Upper lobe of right lung (tissue), 1 donor: ENCODE measurements at regions not wholly inside any gene's neighbourhood (a gene's known extent, or its start where the extent isn't known, plus 50 kb on each side); places are given as distances from the start of the nearest gene placed in this dataset.

Source experiments
- ATAC-seq: fragments of 200-7000 bp; cut with Tn5 transposase; one replicate; pipeline ENCODE4 v1.9.1; 2020; ENCODE audit warnings: mild to moderate bottlenecking, moderate library complexity
- DNase-seq: peaks from one replicate; pipeline ENCODE4 v3.0.0-alpha.2; 2020
- H3K27ac ChIP-seq: fragments of 200-600 bp; one replicate; pipeline ENCODE4 v1.8.0; 2022
- H3K27me3 ChIP-seq: fragments of 200-600 bp; one replicate; pipeline ENCODE4 v1.8.0; 2022; ENCODE audit warnings: mild to moderate bottlenecking
- H3K36me3 ChIP-seq: fragments of 200-600 bp; one replicate; pipeline ENCODE4 v1.8.0; 2022
- H3K4me1 ChIP-seq: fragments of 200-600 bp; one replicate; pipeline ENCODE4 v1.8.0; 2022
- H3K4me3 ChIP-seq: fragments of 200-600 bp; one replicate; pipeline ENCODE4 v1.8.0; 2022; ENCODE audit warnings: mild to moderate bottlenecking
- H3K9me3 ChIP-seq: fragments of 200-600 bp; one replicate; pipeline ENCODE4 v1.8.0; 2022
- CTCF ChIP-seq: fragments of 200-600 bp; IDR thresholded peaks from one replicate; pipeline ENCODE4 v1.8.0; 2022; ENCODE audit warnings: antibody characterized with exemption
- intact Hi-C: fragments of 100-400 bp; cut with DNase I; formaldehyde crosslinking; loops from one replicate; pipeline ENCODE4 v1.11.0; 2022
- donor health status: DM: no; HTN: yes; CAD: no; lungs with severe emphysema.

DNA sequence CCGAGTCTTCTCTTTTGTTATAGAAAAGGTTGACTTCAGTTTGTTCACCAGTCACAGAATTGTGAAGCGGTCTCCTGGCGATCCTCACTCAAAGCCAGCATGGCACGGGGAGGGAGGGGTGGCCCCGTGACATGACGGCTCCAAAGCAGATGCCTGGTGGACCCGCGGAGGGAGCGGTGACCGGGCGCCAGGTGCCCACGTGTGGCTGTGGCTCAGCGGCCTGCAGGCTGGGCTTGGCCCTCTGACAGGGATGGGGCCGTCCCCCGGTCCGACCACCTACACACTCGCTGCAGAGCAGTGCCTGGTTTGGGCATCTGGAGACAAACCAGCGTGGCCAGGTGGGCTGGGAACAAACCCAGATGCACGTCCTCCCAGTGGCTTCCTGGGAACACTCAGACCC, 129.1 kb upstream of the SNTG2 start:
- DNase-seq (no peak), ATAC-seq (peak; percentile 25)
- H3K27me3 ChIP-seq = no peaks in the 10 kb centered on the region
- H3K4me3 ChIP-seq = no peak overlapping the region
- intact Hi-C loops = no loop called here
- H3K4me1 ChIP-seq = no peaks in the 10 kb centered on the region
- H3K9me3 ChIP-seq = no peaks in the 10 kb centered on the region
- TF ChIP-seq CTCF = no peak
- H3K27ac ChIP-seq = no peak overlapping the region
- no peaks in the 10 kb centered on the region for H3K36me3 ChIP-seq

- DNase-seq (no peak), ATAC-seq (no peak)
- H3K36me3 ChIP-seq = no peaks in the 10 kb centered on the region
- no peak overlapping the region for H3K4me3 ChIP-seq
- intact Hi-C loops = no loop called here
- H3K27ac ChIP-seq = no peak overlapping the region
- no peaks in the 10 kb centered on the region for H3K27me3 ChIP-seq
- no peaks in the 10 kb centered on the region for H3K9me3 ChIP-seq
- no peaks in the 10 kb centered on the region for H3K4me1 ChIP-seq
- no peak for TF ChIP-seq CTCF
Measured at GRCh38 chr2:819601-820000, 131.0 kb upstream of the SNTG2 start.

- ATAC-seq (no peak), DNase-seq (no peak)
- H3K27ac ChIP-seq = no peak overlapping the region
Measured at GRCh38 chr2:819121-819520, 131.5 kb upstream of the SNTG2 start.

DNA sequence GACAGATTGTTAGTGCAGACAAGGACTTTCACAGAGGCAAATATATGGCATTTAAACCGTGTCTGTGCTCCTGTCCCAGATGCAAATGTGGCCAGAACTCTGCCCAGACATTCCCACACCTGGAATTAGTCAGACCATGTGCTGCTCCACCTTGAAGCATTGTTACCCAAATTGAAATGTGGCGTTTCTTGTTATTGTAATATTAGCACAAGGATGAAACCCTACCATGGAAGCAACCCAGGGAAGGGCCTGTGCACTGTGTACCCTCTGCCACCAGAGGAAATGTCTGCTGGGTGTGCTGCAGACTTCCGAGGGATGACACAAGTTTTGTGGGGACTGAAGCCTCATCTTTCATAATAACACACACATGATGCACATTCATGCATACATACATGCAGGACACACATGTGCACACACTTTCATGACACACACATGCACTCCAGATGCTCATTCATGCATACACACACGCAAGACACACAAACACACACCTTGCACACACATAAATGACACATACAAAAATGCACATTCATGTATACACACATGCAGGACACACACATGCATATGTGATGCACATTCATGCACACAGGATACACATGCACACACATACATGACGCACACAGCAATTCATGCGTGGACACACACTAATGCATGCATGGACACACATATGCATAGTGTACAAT, 133.2 kb upstream of the SNTG2 start:
- Histone ChIP-seq H3K27ac (no peak overlapping the region), H3K27me3 (no peaks in the 10 kb centered on the region), H3K36me3 (no peaks in the 10 kb centered on the region), H3K4me1 (no peaks in the 10 kb centered on the region), H3K4me3 (no peak overlapping the region), H3K9me3 (no peaks in the 10 kb centered on the region)
- no peak for TF ChIP-seq CTCF
- no peak for ATAC-seq
- DNase-seq = no peak
- intact Hi-C loops = no loop called here

More at GRCh38 chr2:819121-819520, 131.5 kb upstream of the SNTG2 start:
- TF ChIP-seq CTCF = no peak
- Histone ChIP-seq H3K9me3 (no peaks in the 10 kb centered on the region), H3K27me3 (no peaks in the 10 kb centered on the region), H3K36me3 (no peaks in the 10 kb centered on the region), H3K4me1 (no peaks in the 10 kb centered on the region), H3K4me3 (no peak overlapping the region)
- intact Hi-C loops = no loop called here

- H3K4me3 ChIP-seq = no peak overlapping the region
- no peak for DNase-seq
- ATAC-seq = no peak
- intact Hi-C loops = no loop called here
- H3K36me3 ChIP-seq = no peaks in the 10 kb centered on the region
- no peaks in the 10 kb centered on the region for H3K4me1 ChIP-seq
- no peaks in the 10 kb centered on the region for H3K27me3 ChIP-seq
- H3K27ac ChIP-seq = no peak overlapping the region
- no peak for TF ChIP-seq CTCF
- no peaks in the 10 kb centered on the region for H3K9me3 ChIP-seq
Measured at GRCh38 chr2:816278-816677, 134.4 kb upstream of the SNTG2 start.

GRCh38 chr2:810397-810796, 133.2 kb upstream of the TMEM18 start:
- intact Hi-C loops = no loop called here
- no peak overlapping the region for H3K4me3 ChIP-seq
- H3K4me1 ChIP-seq = no peaks in the 10 kb centered on the region
- no peaks in the 10 kb centered on the region for H3K9me3 ChIP-seq
- H3K27ac ChIP-seq = no peak overlapping the region
- no peaks in the 10 kb centered on the region for H3K27me3 ChIP-seq
- no peak for TF ChIP-seq CTCF
- ATAC-seq (no peak), DNase-seq (no peak)
- H3K36me3 ChIP-seq = no peaks in the 10 kb centered on the region
